Natural killer cell treated with Interleukin-12 subunit alpha and Interleukin-12 subunit beta and Interleukin-15 and Interleukin-18, amount 100 ng/mL, for 72 hours (primary cell): ENCODE measurements at regions not wholly inside any gene's neighbourhood (a gene's known extent, or its start where the extent isn't known, plus 50 kb on each side); places are given as distances from the start of the nearest gene placed in this dataset.

Experiments
- ATAC-seq, 2 donors: fragments of 150-1000 bp; cut with Tn5 transposase in 1 of 2; sonication (Bioruptor Pico), chemical (Tn5 transposase) in 1 of 2; 2 replicates each; pipeline ENCODE4 v1.10.0; 2021
- DNase-seq: peaks from one replicate; pipeline ENCODE4 v3.0.0; 2022; ENCODE audit warnings: low spot score
- H3K27ac Mint-ChIP-seq, 2 donors: 1 replicate in 1 of 2; 2 replicates in 1 of 2; pipeline ENCODE4 v1.8.0; 2022; ENCODE audit warnings: mixed read lengths in 2 of 2, mild to moderate bottlenecking in 1 of 2, moderate library complexity in 1 of 2
- H3K27me3 Mint-ChIP-seq, 2 donors: 1 replicate in 1 of 2; 2 replicates in 1 of 2; pipeline ENCODE4 v1.8.0; 2022; ENCODE audit warnings: mixed read lengths in 2 of 2
- H3K36me3 Mint-ChIP-seq: one replicate; pipeline ENCODE4 v1.8.0; 2022; ENCODE audit warnings: mixed read lengths
- H3K4me1 Mint-ChIP-seq, 2 donors: 1 replicate in 1 of 2; 2 replicates in 1 of 2; pipeline ENCODE4 v1.8.0; 2022; ENCODE audit warnings: low read depth in 2 of 2, mixed read lengths in 2 of 2, mild to moderate bottlenecking in 1 of 2
- H3K4me3 Mint-ChIP-seq: one replicate; pipeline ENCODE4 v1.8.0; 2022; ENCODE audit warnings: mixed read lengths
- H3K9me3 Mint-ChIP-seq: 2 replicates; pipeline ENCODE4 v1.8.0; 2022; ENCODE audit warnings: mixed read lengths

- H3K27ac Mint-ChIP-seq: no peak overlapping the region
- peaks cover 20 to 44% of the 10 kb centered on the region in 2 donors for H3K27me3 Mint-ChIP-seq
- H3K4me3 Mint-ChIP-seq: no peak overlapping the region
- ATAC-seq (no peak), DNase-seq (no peak)
- no peaks in the 10 kb centered on the region for H3K9me3 Mint-ChIP-seq
- H3K4me1 Mint-ChIP-seq: no peaks in the 10 kb centered on the region
- H3K36me3 Mint-ChIP-seq: no peaks in the 10 kb centered on the region
Observed at GRCh38 chr2:118791483-118791882, 56.0 kb downstream of the EN1 start.

DNA sequence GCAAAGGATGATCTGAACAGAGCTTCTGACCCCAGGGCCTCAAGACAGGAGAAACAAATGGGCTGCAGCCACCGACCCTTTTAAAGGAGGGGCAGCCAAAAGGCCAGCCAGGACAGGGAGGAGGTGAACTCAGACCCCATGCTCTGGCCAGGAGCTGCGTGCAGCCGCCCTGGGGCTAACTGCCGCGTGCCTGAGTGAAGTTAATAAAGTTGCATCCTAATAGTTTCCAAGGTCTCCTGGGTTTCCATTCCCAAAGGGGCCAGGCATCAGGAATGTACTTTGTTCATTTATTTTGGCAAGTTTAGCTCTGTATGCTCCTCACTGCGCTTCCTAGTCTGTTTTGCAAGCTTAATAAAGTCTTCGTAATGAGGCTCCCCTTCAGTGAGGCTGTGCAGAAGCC lies 60.7 kb downstream of the EN1 start:
- Mint-ChIP-seq H3K9me3 (no peaks in the 10 kb centered on the region), H3K4me3 (no peak overlapping the region), H3K36me3 (no peaks in the 10 kb centered on the region), H3K4me1 (no peaks in the 10 kb centered on the region), H3K27ac (no peak overlapping the region), H3K27me3 (peaks cover 17 to 41% of the 10 kb centered on the region in 2 donors)
- ATAC-seq (no peak), DNase-seq (no peak)

DNA sequence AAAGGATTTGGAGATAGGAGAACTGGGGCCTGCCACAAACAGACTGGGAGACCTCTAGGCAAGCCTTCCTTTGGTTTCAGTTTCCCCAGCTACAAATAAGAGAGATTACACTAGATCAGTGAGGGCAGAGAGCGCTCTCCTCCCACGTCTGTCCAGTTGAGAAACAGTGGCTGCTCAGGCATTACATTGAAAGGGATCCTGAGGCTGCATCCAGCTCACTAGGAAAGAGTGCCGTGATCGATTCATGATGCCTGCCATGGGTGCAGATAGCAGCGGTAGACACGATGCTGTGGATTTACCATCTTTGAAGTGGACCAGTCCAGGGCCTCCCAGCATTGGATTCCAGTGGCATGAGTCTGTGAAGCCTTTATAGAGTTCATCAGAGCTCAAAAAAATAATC lies 62.6 kb downstream of the EN1 start:
- Mint-ChIP-seq H3K27ac (no peak overlapping the region), H3K27me3 (peaks cover 13 to 31% of the 10 kb centered on the region in 2 donors), H3K9me3 (no peaks in the 10 kb centered on the region), H3K4me3 (no peak overlapping the region), H3K36me3 (no peaks in the 10 kb centered on the region), H3K4me1 (no peaks in the 10 kb centered on the region)
- ATAC-seq: no peak
- no peak for DNase-seq

- Mint-ChIP-seq H3K27ac (no peak overlapping the region), H3K4me3 (no peak overlapping the region), H3K9me3 (no peaks in the 10 kb centered on the region), H3K27me3 (peaks cover 9 to 23% of the 10 kb centered on the region in 2 donors), H3K36me3 (peaks cover 6% of the 10 kb centered on the region), H3K4me1 (no peaks in the 10 kb centered on the region)
- DNase-seq: no peak
- ATAC-seq: no peak
Observed at GRCh38 chr2:118779362-118779761, 68.1 kb downstream of the EN1 start.

DNA sequence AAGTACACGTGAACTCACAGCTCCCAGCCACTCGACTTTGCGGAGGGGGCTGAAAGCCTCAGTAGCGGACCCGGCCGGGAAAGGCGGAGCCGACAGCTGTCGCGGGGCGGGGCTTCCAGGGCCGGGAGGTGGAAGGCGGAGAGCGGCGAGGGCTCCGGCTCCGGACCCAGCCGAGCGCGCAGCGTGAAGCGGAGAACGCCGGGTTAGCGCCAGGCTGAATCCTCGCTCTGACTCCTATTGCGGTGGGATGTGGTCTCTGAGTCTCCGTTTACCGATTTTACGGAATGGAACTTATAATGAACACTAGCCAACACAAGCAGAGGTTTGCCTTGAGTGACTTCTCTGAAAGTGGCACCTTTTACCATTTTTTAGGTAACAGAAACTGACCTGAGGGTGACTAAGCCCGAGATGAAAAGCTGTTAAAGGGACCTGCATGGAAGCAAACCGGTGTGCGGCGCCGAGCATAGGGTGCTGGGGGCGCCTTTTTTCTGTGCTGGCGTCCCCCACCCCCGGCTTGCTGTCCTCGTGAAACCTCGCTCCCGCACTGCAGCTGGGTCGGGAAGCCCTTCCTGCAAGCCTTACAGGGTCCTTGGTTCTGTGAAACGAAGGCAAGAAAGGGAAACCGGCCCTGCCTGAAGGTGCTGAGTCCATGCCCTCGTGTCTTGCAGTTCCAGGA lies 72.9 kb downstream of the EN1 start:
- no peaks in the 10 kb centered on the region for H3K9me3 Mint-ChIP-seq
- DNase-seq: no peak

DNA sequence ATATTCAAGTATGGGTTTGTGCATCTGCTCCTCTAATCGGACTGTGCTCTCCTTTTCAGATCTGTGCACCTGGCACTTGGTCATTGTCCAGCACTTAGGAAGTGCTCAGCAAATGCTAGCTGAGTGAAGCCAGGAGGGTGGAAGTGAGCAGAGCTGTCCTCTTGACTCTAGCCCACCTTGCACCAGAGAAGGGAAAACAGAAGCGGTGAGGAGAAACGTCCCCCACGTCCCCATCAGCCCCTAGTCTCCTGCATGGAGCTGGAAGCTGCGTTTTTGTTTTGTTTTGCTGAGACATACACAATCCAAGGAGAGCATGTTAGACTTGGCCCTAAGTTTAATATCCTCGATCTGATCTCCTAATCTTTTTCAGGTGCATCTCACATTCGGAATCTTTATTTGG lies 73.6 kb downstream of the EN1 start:
- Mint-ChIP-seq H3K27me3 (peaks cover 16 to 37% of the 10 kb centered on the region in 2 donors), H3K9me3 (no peaks in the 10 kb centered on the region), H3K4me1 (no peaks in the 10 kb centered on the region), H3K36me3 (peaks cover 6% of the 10 kb centered on the region), H3K27ac (no peak overlapping the region), H3K4me3 (no peak overlapping the region)
- ATAC-seq (no peak), DNase-seq (no peak)

More for the DNA sequence above, 72.9 kb downstream of the EN1 start:
- H3K36me3 Mint-ChIP-seq: peaks cover 6% of the 10 kb centered on the region
- no peak for ATAC-seq
- H3K27ac Mint-ChIP-seq: no peak overlapping the region
- H3K4me3 Mint-ChIP-seq: no peak overlapping the region
- H3K4me1 Mint-ChIP-seq: no peaks in the 10 kb centered on the region
- H3K27me3 Mint-ChIP-seq: peaks cover 14 to 37% of the 10 kb centered on the region in 2 donors

DNA sequence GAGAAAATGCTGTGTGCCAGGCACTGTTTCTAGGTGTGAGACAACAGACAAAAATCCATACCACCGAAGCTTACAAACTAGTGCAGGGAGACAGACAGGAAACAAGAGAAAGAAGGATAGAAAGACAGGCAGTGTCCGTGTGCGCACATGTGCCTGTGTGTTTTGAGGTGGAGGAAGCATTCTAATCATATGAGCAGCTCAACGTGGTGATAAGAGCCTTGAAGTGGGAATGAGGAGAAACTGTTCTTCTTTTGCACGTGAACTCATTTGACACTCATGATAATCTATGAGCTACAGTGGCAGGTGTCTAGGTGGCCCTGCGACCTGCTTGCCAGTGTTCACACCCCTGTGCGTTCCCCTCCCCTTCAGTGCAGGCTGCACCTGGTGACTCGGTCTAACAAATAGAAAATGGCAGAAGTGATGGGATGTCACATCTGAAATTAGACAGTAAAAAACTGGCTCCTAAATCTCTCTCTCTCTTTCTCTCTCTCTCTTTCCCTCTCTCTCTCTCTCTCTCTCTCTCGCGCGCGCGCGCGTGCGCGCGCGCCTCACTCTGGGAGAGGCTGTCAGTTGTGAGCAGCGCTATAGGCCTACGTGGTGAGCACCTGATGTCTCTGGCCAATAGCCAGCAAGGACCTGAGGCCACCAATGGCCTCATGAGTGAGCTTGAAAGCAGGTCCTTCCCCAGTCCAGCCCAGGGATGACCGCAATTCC lies 74.8 kb downstream of the EN1 start:
- Mint-ChIP-seq H3K9me3 (no peaks in the 10 kb centered on the region), H3K27me3 (peaks cover 16 to 37% of the 10 kb centered on the region in 2 donors), H3K27ac (no peak overlapping the region), H3K4me3 (no peak overlapping the region), H3K4me1 (no peaks in the 10 kb centered on the region), H3K36me3 (peaks cover 6% of the 10 kb centered on the region)
- ATAC-seq: no peak
- no peak for DNase-seq

- H3K27me3 Mint-ChIP-seq: peaks cover 18 to 37% of the 10 kb centered on the region in 2 donors
- H3K36me3 Mint-ChIP-seq: no peaks in the 10 kb centered on the region
- ATAC-seq (no peak), DNase-seq (no peak)
- no peaks in the 10 kb centered on the region for H3K9me3 Mint-ChIP-seq
- H3K27ac Mint-ChIP-seq: no peak overlapping the region
- H3K4me3 Mint-ChIP-seq: no peak overlapping the region
- no peaks in the 10 kb centered on the region for H3K4me1 Mint-ChIP-seq
Observed at GRCh38 chr2:118769707-118770400, 77.6 kb downstream of the EN1 start.

DNA sequence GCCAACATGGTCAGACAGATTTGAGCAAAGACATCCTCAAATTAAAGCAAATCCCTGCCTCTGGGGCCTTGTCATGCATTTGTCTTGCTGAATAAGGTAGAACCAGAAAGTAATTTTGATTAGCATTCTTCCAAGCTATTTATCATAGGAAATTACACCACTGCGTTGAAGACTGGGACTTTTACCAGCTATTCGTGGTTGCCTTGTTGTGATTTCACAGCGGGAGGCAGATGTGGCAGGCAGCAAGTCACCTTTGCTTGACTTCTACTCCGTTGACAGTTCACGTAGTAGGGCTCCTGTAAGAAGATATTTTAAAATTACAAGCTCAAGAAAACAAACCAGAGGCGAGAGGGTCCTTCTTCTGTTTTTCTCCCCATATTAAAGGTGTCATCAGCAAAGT lies 80.6 kb downstream of the EN1 start:
- H3K27me3 Mint-ChIP-seq: peaks cover 18 to 30% of the 10 kb centered on the region in 2 donors
- H3K4me3 Mint-ChIP-seq: no peak overlapping the region

DNA sequence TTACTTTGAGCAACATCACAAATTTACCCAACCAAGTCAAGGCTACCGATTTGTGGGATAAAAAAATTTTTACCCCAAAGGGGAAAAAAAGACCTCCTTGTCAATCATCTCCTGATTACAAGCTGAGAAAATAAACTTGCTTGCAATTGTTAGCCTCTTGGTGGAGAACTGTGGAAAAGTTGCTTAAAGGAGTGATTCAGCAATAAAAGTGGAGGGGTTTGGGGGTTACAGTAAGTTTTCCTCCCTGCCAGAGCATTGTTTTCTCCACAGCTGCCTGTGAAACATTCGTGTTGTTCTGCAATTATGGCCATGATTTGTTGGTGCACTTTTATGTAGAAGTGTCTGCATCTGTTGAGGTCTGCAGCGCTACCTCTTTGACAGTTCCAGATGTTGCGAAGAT lies 82.6 kb downstream of the EN1 start:
- Mint-ChIP-seq H3K9me3 (no peaks in the 10 kb centered on the region), H3K27me3 (peaks cover 22 to 36% of the 10 kb centered on the region in 2 donors), H3K27ac (no peak overlapping the region)

More for the DNA sequence above, 80.6 kb downstream of the EN1 start:
- H3K9me3 Mint-ChIP-seq: no peaks in the 10 kb centered on the region
- no peaks in the 10 kb centered on the region for H3K4me1 Mint-ChIP-seq
- ATAC-seq: no peak
- no peaks in the 10 kb centered on the region for H3K36me3 Mint-ChIP-seq
- no peak for DNase-seq
- H3K27ac Mint-ChIP-seq: no peak overlapping the region

GRCh38 chr2:118763797-118764196 lies 83.7 kb downstream of the EN1 start:
- Mint-ChIP-seq H3K36me3 (no peaks in the 10 kb centered on the region), H3K27ac (no peak overlapping the region), H3K4me1 (no peaks in the 10 kb centered on the region), H3K4me3 (no peak overlapping the region), H3K27me3 (peaks cover 25 to 46% of the 10 kb centered on the region in 2 donors), H3K9me3 (no peaks in the 10 kb centered on the region)
- ATAC-seq (no peak), DNase-seq (no peak)

More for the DNA sequence above, 82.6 kb downstream of the EN1 start:
- H3K36me3 Mint-ChIP-seq: no peaks in the 10 kb centered on the region
- H3K4me3 Mint-ChIP-seq: no peak overlapping the region
- no peaks in the 10 kb centered on the region for H3K4me1 Mint-ChIP-seq
- no peak for DNase-seq
- ATAC-seq: no peak

- Mint-ChIP-seq H3K27me3 (peaks cover 28 to 57% of the 10 kb centered on the region in 2 donors), H3K4me3 (no peak overlapping the region), H3K9me3 (no peaks in the 10 kb centered on the region), H3K4me1 (no peaks in the 10 kb centered on the region), H3K36me3 (no peaks in the 10 kb centered on the region), H3K27ac (no peak overlapping the region)
- ATAC-seq: no peak
- no peak for DNase-seq
Observed at GRCh38 chr2:118762290-118762689, 85.2 kb downstream of the EN1 start.

DNA sequence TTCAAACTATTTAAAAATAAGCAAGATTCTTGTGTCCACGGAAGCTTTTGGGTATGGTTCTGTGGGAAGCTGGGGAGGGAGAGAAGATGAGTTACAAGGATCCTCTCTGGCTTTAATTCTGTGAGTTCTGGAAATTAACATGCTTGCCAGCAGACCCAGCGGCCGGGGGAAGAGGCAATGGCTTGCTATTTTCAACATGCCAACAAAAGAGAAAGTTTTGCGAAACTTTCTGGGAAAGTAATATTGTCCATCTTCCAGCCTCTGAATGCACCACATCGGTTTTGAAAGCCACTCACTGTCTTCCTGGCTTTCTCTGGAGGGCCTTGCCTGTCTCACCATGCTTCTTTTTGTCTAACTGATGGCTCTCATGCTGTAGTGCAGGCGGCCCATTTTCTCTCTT lies 85.7 kb downstream of the EN1 start:
- ATAC-seq (no peak), DNase-seq (no peak)
- Mint-ChIP-seq H3K9me3 (no peaks in the 10 kb centered on the region), H3K27me3 (peaks cover 28 to 58% of the 10 kb centered on the region in 2 donors), H3K4me1 (no peaks in the 10 kb centered on the region), H3K36me3 (no peaks in the 10 kb centered on the region), H3K27ac (no peak overlapping the region), H3K4me3 (no peak overlapping the region)

GRCh38 chr2:118755901-118756300 lies 91.5 kb downstream of the EN1 start:
- Mint-ChIP-seq H3K9me3 (no peaks in the 10 kb centered on the region), H3K27ac (no peak overlapping the region), H3K4me1 (no peaks in the 10 kb centered on the region), H3K27me3 (peaks cover 18 to 40% of the 10 kb centered on the region in 2 donors), H3K36me3 (no peaks in the 10 kb centered on the region), H3K4me3 (no peak overlapping the region)
- ATAC-seq (no peak), DNase-seq (no peak)
